VCaP (cell line): ENCODE measurements at regions not wholly inside any gene's neighbourhood (a gene's known extent, or its start where the extent isn't known, plus 50 kb on each side); places are given as distances from the start of the nearest gene placed in this dataset.
A peak's percentile ranks its signal among the peaks of the same experiment; 100 is the strongest.

Experiments
- H3K27ac ChIP-seq: fragments of 450-650 bp; 2 replicates; pipeline ENCODE4 v1.5.1; 2017
- TF ChIP-seq, protein P1 (sequence below): fragments of 450-650 bp; conservative IDR thresholded peaks from 2 replicates; pipeline ENCODE4 v1.5.1; 2017; ENCODE audit warnings: mild to moderate bottlenecking, moderate library complexity

DNA sequence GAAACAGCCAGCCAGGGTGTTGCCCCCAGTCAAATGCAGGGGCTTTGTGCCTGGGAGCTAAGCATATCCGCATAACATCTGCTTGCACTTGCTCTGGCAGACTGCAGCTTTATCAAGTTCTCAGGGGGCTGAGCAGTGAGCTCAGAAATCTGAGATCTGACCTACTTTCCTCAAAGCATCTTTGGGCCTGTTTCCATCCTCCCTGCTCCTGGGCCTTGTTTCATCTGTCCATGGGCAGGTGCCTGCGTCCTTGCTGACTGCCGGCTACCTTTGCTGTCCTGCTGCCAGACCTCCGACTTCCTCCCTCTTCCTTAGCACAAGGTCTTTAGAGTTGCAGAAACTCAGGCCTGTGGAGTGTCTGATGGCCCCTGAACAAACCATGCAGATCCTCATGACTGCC lies 131.2 kb upstream of the B3GAT1 start:
- TF ChIP-seq, protein P1, sequence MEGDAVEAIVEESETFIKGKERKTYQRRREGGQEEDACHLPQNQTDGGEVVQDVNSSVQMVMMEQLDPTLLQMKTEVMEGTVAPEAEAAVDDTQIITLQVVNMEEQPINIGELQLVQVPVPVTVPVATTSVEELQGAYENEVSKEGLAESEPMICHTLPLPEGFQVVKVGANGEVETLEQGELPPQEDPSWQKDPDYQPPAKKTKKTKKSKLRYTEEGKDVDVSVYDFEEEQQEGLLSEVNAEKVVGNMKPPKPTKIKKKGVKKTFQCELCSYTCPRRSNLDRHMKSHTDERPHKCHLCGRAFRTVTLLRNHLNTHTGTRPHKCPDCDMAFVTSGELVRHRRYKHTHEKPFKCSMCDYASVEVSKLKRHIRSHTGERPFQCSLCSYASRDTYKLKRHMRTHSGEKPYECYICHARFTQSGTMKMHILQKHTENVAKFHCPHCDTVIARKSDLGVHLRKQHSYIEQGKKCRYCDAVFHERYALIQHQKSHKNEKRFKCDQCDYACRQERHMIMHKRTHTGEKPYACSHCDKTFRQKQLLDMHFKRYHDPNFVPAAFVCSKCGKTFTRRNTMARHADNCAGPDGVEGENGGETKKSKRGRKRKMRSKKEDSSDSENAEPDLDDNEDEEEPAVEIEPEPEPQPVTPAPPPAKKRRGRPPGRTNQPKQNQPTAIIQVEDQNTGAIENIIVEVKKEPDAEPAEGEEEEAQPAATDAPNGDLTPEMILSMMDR = no peak

DNA sequence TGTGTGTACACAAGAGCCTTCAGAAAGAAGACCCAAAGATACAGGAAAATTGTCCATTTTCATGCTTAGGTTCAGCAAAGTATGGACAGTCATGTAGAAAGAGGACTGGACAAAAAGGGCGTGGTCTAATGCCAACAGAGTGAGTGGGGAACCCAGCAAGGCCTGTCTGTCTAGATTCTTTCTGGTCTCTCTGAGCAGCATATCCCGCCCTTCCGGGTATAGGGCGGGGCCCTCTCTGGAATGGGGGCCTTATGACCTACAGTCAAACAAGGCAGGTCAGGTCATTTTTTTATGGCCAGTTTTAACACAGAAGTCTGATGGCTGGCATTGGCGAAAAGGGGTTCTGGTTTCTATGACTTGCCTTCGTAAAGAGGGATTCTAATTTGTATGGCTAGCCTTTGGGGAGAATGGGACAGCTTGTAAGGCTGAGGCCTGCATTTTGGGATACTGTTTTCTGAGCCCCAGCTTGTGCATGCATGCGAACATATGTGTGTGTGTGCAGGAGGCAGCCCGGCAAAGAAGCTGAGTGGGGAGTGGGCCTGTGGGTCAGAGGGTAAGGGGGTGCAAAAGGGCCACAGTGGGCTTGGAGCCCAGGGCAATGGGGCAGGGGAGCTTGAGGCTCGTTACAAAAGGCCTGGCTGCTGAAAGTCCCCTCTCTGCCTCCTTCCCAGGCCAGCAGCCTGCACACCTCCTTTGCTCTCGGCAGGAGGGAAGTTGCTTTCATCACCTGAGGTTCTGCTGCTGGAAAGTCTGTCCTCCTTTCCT lies 130.5 kb upstream of the B3GAT1 start:
- TF ChIP-seq, protein P1 = no peak
- no peak overlapping the region for H3K27ac ChIP-seq

More for the DNA sequence above, 131.2 kb upstream of the B3GAT1 start:
- H3K27ac ChIP-seq = no peak overlapping the region

GRCh38 chr11:134541951-134542350 lies 129.9 kb upstream of the B3GAT1 start:
- TF ChIP-seq, protein P1 = no peak
- H3K27ac ChIP-seq = no peak overlapping the region

GRCh38 chr11:134541355-134541754 lies 129.3 kb upstream of the B3GAT1 start:
- TF ChIP-seq, protein P1 = no peak
- H3K27ac ChIP-seq = no peak overlapping the region

- no peak overlapping the region for H3K27ac ChIP-seq
- TF ChIP-seq, protein P1 = no peak
Measured at GRCh38 chr11:134539285-134539684, 127.2 kb upstream of the B3GAT1 start.

DNA sequence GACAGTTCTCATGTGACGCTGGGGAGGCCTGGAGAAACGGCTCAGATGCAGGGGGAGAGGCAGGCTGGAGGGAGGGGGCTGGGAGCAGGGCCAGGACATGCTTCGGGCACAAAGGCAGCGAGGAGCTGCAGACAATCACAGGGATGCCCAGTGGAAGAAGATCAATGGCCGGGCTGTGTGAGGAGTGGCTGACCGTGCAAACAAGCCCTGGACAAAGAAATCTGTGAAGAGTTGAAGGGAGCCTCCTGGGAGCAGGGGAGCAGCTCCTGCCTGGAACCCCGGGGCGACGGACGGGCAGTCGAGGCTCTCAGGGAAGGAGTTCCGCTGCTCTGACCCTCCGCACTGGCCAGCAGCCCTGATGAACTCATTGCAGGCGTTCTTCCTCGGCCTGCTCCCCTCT lies 126.7 kb upstream of the B3GAT1 start:
- TF ChIP-seq, protein P1 = no peak

DNA sequence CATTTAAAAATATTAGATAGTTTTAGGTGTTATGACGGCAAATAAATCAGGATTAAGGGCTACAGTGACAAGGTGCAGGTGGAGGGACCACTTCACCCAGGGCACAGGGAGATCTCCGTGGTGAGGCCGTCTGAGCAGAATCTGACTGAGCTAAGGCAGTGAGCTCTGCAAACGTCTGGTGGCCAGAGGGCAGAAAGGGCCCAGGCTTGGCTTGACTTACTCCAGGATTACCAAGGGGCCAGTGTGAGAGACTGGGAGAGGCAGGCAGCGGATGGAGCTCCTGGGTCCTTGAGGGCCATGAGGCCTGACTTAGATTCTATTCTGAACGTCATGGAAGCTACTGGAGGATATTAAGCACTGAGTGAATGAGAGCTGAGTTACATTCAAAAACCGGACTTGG lies 125.9 kb upstream of the B3GAT1 start:
- H3K27ac ChIP-seq = peak overlapping the region; percentile 47; the same call in 1 of the 2 replicates
- TF ChIP-seq, protein P1 = no peak

More for the DNA sequence above, 126.7 kb upstream of the B3GAT1 start:
- no peak overlapping the region for H3K27ac ChIP-seq
